PC-3 (cell line): ENCODE measurements at regions not wholly inside any gene's neighbourhood (a gene's known extent, or its start where the extent isn't known, plus 50 kb on each side); places are given as distances from the start of the nearest gene placed in this dataset.

Experiments used
- EZH2 ChIP-seq: fragments of 300-600 bp; sonication (generic); IDR thresholded peaks from one replicate; pipeline ENCODE4 v1.6.1; 2017; ENCODE audit warnings: antibody characterized with exemption, mild to moderate bottlenecking, low read length; ENCODE audit not compliant: unreplicated experiment
- EZH2phosphoT487 ChIP-seq: fragments of 300-600 bp; sonication (generic); IDR thresholded peaks from 2 replicates; pipeline ENCODE4 v1.6.1; 2018; ENCODE audit warnings: mild to moderate bottlenecking, antibody characterized with exemption, low read length, borderline replicate concordance
- TF ChIP-seq, protein P1 (sequence below): fragments of 300-600 bp; sonication (generic); conservative IDR thresholded peaks from 2 replicates; pipeline ENCODE4 v1.5.1; 2017; ENCODE audit warnings: antibody characterized with exemption, low read depth, mild to moderate bottlenecking, low read length

DNA sequence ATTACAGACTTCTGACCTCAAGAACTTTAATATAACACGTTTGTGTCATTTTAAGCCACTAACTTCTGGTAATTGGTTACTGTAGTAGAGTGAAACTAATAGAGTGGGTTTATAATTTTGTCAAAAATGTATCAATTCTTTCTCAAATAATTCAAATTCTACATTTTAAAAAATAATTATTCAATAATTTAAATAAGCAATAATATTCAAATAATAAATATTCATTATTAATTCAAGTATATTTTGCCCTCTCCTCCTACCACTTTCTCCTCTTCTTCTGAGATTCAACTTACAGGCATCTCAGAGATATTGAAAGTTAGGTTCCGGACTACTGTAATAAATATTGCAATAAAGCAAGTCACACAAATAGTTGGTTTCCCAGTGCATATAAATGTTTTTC lies 1107.1 kb downstream of the KCNT2 start:
- TF ChIP-seq, protein P1, sequence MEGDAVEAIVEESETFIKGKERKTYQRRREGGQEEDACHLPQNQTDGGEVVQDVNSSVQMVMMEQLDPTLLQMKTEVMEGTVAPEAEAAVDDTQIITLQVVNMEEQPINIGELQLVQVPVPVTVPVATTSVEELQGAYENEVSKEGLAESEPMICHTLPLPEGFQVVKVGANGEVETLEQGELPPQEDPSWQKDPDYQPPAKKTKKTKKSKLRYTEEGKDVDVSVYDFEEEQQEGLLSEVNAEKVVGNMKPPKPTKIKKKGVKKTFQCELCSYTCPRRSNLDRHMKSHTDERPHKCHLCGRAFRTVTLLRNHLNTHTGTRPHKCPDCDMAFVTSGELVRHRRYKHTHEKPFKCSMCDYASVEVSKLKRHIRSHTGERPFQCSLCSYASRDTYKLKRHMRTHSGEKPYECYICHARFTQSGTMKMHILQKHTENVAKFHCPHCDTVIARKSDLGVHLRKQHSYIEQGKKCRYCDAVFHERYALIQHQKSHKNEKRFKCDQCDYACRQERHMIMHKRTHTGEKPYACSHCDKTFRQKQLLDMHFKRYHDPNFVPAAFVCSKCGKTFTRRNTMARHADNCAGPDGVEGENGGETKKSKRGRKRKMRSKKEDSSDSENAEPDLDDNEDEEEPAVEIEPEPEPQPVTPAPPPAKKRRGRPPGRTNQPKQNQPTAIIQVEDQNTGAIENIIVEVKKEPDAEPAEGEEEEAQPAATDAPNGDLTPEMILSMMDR: no peak
- TF ChIP-seq EZH2 (no peak), EZH2phosphoT487 (no peak)
